ENCODE measurements at regions not wholly inside any gene's neighbourhood (a gene's known extent, or its start where the extent isn't known, plus 50 kb on each side); places are given as distances from the start of the nearest gene placed in this dataset.

GRCh38 chr10:53009961-53010907, 237.7 kb upstream of the MBL2 start:
- Histone ChIP-seq H3K4me3 (ENCODE audit: low read length) (no peak overlapping the region), H3K9me3 (ENCODE audit: low read depth, low read length) (no peaks in the 10 kb centered on the region), H3K4me1 (ENCODE audit: insufficient read depth, low read length) (peaks cover 15% of the 10 kb centered on the region), H3K27me3 (ENCODE audit: insufficient read depth, low read length) (no peaks in the 10 kb centered on the region)

GRCh38 chr10:53007527-53007842, 234.9 kb upstream of the MBL2 start:
- H3K4me3 ChIP-seq (ENCODE audit: low read length), result no peak overlapping the region
- peaks cover under 1% of the 10 kb centered on the region for H3K4me1 ChIP-seq (ENCODE audit: insufficient read depth, low read length)
- no peaks in the 10 kb centered on the region for H3K27me3 ChIP-seq (ENCODE audit: insufficient read depth, low read length)
- no peaks in the 10 kb centered on the region for H3K9me3 ChIP-seq (ENCODE audit: low read depth, low read length)

GRCh38 chr10:53006663-53007526, 234.3 kb upstream of the MBL2 start:
- H3K4me1 ChIP-seq (ENCODE audit: insufficient read depth, low read length), result no peaks in the 10 kb centered on the region
- H3K4me3 ChIP-seq (ENCODE audit: low read length), result no peak overlapping the region
- no peaks in the 10 kb centered on the region for H3K9me3 ChIP-seq (ENCODE audit: low read depth, low read length)
- no peaks in the 10 kb centered on the region for H3K27me3 ChIP-seq (ENCODE audit: insufficient read depth, low read length)

- Histone ChIP-seq H3K4me3 (ENCODE audit: low read length) (no peak overlapping the region), H3K9me3 (ENCODE audit: low read depth, low read length) (no peaks in the 10 kb centered on the region), H3K27me3 (ENCODE audit: insufficient read depth, low read length) (no peaks in the 10 kb centered on the region), H3K4me1 (ENCODE audit: insufficient read depth, low read length) (no peaks in the 10 kb centered on the region)
Measured at GRCh38 chr10:53005612-53006345, 233.2 kb upstream of the MBL2 start.

- H3K4me3 ChIP-seq (ENCODE audit: low read length), result no peak overlapping the region
Measured at GRCh38 chr10:53003094-53003493, 230.5 kb upstream of the MBL2 start.

GRCh38 chr10:52999681-53000080, 227.1 kb upstream of the MBL2 start:
- H3K27me3 ChIP-seq (ENCODE audit: insufficient read depth, low read length), result no peaks in the 10 kb centered on the region
- no peaks in the 10 kb centered on the region for H3K9me3 ChIP-seq (ENCODE audit: low read depth, low read length)
- no peak overlapping the region for H3K4me3 ChIP-seq (ENCODE audit: low read length)
- no peaks in the 10 kb centered on the region for H3K4me1 ChIP-seq (ENCODE audit: insufficient read depth, low read length)

More at GRCh38 chr10:53003094-53003493, 230.5 kb upstream of the MBL2 start:
- H3K27me3 ChIP-seq (ENCODE audit: insufficient read depth, low read length), result no peaks in the 10 kb centered on the region
- no peaks in the 10 kb centered on the region for H3K4me1 ChIP-seq (ENCODE audit: insufficient read depth, low read length)
- no peaks in the 10 kb centered on the region for H3K9me3 ChIP-seq (ENCODE audit: low read depth, low read length)

GRCh38 chr10:52999258-52999657, 226.7 kb upstream of the MBL2 start:
- Histone ChIP-seq H3K27me3 (ENCODE audit: insufficient read depth, low read length) (no peaks in the 10 kb centered on the region), H3K9me3 (ENCODE audit: low read depth, low read length) (no peaks in the 10 kb centered on the region), H3K4me3 (ENCODE audit: low read length) (no peak overlapping the region), H3K4me1 (ENCODE audit: insufficient read depth, low read length) (no peaks in the 10 kb centered on the region)

- Histone ChIP-seq H3K4me3 (ENCODE audit: low read length) (no peak overlapping the region), H3K27me3 (ENCODE audit: insufficient read depth, low read length) (no peaks in the 10 kb centered on the region), H3K4me1 (ENCODE audit: insufficient read depth, low read length) (no peaks in the 10 kb centered on the region), H3K9me3 (ENCODE audit: low read depth, low read length) (no peaks in the 10 kb centered on the region)
Measured at GRCh38 chr10:52997007-52997406, 224.4 kb upstream of the MBL2 start.

- Histone ChIP-seq H3K27me3 (ENCODE audit: insufficient read depth, low read length) (no peaks in the 10 kb centered on the region), H3K9me3 (ENCODE audit: low read depth, low read length) (no peaks in the 10 kb centered on the region)
Measured at GRCh38 chr10:52994370-52994769, 221.8 kb upstream of the MBL2 start.

GRCh38 chr10:52993109-52993508, 220.5 kb upstream of the MBL2 start:
- Histone ChIP-seq H3K9me3 (ENCODE audit: low read depth, low read length) (no peaks in the 10 kb centered on the region), H3K4me3 (ENCODE audit: low read length) (no peak overlapping the region), H3K4me1 (ENCODE audit: insufficient read depth, low read length) (no peaks in the 10 kb centered on the region), H3K27me3 (ENCODE audit: insufficient read depth, low read length) (no peaks in the 10 kb centered on the region)

More at GRCh38 chr10:52994370-52994769, 221.8 kb upstream of the MBL2 start:
- Histone ChIP-seq H3K4me3 (ENCODE audit: low read length) (no peak overlapping the region), H3K4me1 (ENCODE audit: insufficient read depth, low read length) (no peaks in the 10 kb centered on the region)

- no peaks in the 10 kb centered on the region for H3K27me3 ChIP-seq (ENCODE audit: insufficient read depth, low read length)
Measured at GRCh38 chr10:52992567-52992966, 220.0 kb upstream of the MBL2 start.

GRCh38 chr10:52988923-52989322, 216.3 kb upstream of the MBL2 start:
- no peaks in the 10 kb centered on the region for H3K27me3 ChIP-seq (ENCODE audit: insufficient read depth, low read length)
- no peaks in the 10 kb centered on the region for H3K9me3 ChIP-seq (ENCODE audit: low read depth, low read length)
- no peak overlapping the region for H3K4me3 ChIP-seq (ENCODE audit: low read length)
- H3K4me1 ChIP-seq (ENCODE audit: insufficient read depth, low read length), result no peaks in the 10 kb centered on the region

More at GRCh38 chr10:52992567-52992966, 220.0 kb upstream of the MBL2 start:
- H3K9me3 ChIP-seq (ENCODE audit: low read depth, low read length), result no peaks in the 10 kb centered on the region
- no peaks in the 10 kb centered on the region for H3K4me1 ChIP-seq (ENCODE audit: insufficient read depth, low read length)
- H3K4me3 ChIP-seq (ENCODE audit: low read length), result no peak overlapping the region

GRCh38 chr10:52986125-52986524, 213.5 kb upstream of the MBL2 start:
- no peak overlapping the region for H3K4me3 ChIP-seq (ENCODE audit: low read length)
- no peaks in the 10 kb centered on the region for H3K27me3 ChIP-seq (ENCODE audit: insufficient read depth, low read length)
- no peaks in the 10 kb centered on the region for H3K4me1 ChIP-seq (ENCODE audit: insufficient read depth, low read length)
- H3K9me3 ChIP-seq (ENCODE audit: low read depth, low read length), result no peaks in the 10 kb centered on the region

GRCh38 chr10:52984169-52984568, 211.6 kb upstream of the MBL2 start:
- H3K4me1 ChIP-seq (ENCODE audit: insufficient read depth, low read length), result no peaks in the 10 kb centered on the region
- no peak overlapping the region for H3K4me3 ChIP-seq (ENCODE audit: low read length)
- no peaks in the 10 kb centered on the region for H3K27me3 ChIP-seq (ENCODE audit: insufficient read depth, low read length)
- H3K9me3 ChIP-seq (ENCODE audit: low read depth, low read length), result no peaks in the 10 kb centered on the region

Measured in mononuclear cell (primary cell).